Renal cortex interstitium (tissue), 11 donors: ENCODE measurements at regions not wholly inside any gene's neighbourhood (a gene's known extent, or its start where the extent isn't known, plus 50 kb on each side); places are given as distances from the start of the nearest gene placed in this dataset.

Experiments
- DNase-seq, 11 donors: peaks; one replicate each; pipeline ENCODE4 v3.0.0-alpha.2; 2013; ENCODE audit warnings: low read depth in 9 of 11, low spot score in 4 of 11; ENCODE audit errors: extremely low read depth in 1 of 11

DNA sequence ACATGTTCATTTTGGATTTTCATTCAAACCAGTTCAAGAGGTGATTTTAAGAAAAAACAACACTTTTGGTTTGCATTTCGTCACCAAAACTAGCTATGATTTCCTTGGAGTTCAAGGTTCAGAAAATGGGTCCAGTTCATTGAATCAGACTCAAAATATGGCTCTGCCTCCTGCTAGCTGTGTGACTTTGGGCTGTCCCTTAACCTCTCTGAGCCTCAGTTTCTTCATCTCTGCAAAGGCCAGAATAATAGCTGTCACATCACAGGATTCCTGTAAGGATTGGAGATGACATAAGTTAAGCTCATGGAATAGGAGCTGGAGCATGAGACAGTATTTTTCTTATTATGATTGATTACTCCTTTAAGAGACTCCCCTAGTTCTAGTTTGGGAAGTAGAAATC lies 147.8 kb upstream of the SMIM23 start:
- no peak for DNase-seq

- no peak for DNase-seq
Measured at GRCh38 chr5:171639205-171639621, 146.4 kb upstream of the SMIM23 start.

DNA sequence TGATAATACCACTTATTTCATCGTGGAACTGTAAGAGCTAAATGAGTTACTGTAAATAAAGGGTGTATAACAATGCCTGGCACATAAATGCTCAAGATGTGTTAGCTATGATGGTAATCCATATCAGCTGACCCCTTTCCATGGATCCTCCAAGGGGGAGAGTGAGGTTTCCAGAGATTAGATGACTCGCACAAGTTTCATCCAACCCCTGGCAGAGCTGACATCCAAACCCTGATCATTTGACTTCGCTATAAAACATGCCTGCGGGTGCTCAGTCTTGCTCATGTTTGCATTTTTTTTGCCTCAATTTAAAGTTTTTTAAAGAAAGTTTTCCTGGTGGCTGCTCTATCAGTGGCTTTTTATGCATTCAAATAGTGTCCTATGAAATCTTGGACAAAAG lies 145.7 kb upstream of the SMIM23 start:
- DNase-seq = no peak

DNA sequence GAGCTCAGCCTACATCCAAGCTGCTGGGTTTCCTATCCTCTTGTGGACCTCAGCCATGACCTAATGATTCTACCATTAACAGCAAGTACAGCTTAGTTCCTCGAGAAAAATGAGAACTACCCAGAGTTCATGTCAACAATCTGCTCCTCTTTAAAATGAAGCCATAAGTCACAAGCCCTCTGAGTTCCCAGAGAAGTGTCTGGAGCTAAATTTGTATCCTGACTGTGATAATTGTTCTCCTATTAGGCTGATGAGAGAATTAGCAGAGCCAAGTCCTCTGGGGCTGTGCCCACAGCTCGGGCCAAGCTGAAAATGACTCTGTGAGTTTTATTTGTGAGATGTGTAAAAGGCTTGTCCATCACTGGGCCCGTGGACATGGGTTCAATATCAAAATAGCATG lies 145.1 kb upstream of the SMIM23 start:
- no peak for DNase-seq

- no peak for DNase-seq
Measured at GRCh38 chr5:171641891-171642290, 143.7 kb upstream of the SMIM23 start.

- DNase-seq = no peak
Measured at GRCh38 chr5:171642894-171643293, 142.7 kb upstream of the SMIM23 start.

DNA sequence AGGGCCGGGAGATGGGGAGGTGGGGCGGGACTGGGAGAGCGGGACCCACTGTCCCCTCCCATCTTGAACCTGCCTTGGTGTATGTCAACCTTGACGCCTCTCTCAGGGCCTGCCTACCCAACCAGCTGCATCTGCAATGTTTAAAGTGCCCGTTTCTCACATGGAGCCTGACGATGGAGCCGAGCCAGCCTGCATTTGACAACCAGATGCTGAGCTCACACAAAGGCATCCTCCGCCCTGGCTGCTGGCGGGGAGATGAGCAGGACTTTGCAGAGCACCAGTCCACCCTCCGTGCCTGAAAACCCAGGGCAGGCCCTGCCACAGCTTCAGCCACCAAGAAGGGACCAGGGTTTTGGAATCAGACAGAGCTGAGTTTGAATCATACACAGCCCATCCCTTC lies 141.1 kb upstream of the SMIM23 start:
- DNase-seq = no peak

DNA sequence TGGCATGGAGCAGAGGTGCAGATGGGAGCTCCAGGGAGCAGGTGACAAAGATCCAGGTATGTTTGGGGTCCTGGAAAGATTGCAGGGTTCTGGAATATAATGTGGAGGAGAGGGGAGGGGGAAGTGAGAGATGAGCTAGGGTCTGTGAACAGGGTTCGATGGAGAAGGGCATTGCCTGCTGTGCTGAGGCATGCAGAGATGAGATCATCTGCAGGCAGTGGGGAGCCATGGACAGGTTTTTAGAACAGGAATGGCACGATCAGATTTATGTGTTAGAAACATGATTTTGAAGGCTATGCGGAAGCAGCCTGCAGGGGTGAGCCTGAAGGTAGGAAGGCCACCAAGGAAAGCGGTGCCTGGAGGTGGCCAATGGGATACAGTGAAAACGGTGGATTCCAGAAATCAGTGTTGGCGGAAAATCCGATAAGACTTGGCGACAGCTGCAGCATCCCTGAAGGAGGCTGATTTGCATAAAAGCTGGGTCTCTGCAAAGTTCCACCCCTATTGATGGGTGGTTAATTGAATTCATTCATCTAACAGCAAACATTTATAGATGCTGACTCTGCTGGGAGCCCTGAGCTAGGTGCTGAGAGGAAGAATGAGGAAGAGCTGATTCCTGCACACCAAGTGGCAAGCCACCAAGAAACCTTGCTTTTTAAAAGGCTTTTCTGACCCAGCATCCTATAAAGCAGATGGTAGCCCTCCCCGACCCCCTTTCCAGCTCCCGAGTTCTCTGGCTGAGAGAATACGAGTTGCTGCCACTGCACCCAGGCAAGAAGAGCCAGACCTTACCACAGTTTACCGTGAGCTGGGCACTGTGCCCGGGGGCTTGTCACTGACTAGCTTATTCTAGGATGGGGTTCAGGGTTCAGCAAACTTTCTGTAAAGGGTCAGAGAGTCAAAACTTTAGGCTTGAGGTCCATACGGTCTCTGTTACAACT lies 139.2 kb upstream of the SMIM23 start:
- DNase-seq = no peak

- DNase-seq = no peak
Measured at GRCh38 chr5:171647043-171647903, 138.3 kb upstream of the SMIM23 start.

GRCh38 chr5:171647904-171648260 lies 137.7 kb upstream of the SMIM23 start:
- no peak for DNase-seq

- DNase-seq = no peak
Measured at GRCh38 chr5:171648279-171649074, 137.1 kb upstream of the SMIM23 start.

GRCh38 chr5:171649075-171649401 lies 136.6 kb upstream of the SMIM23 start:
- no peak for DNase-seq

DNA sequence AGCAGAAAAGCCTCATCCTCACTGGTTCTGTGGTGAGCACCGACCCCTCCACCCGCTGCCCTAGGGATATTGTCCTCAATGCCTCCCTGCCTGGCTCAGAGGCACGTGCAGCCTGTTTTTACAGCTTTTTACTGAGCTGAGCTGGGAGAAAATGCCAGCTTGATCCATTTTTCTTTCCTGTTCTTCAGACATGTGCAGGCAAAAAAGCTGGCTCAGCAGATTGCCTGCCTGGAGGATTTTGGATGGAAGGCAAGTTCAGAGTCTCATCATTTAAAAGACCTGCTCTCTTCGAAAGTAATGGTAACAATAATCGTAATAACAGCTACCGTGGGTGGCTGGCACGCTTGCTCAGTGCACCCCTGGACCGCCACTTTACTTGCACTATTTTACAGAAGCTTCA lies 135.0 kb upstream of the SMIM23 start:
- no peak for DNase-seq

DNA sequence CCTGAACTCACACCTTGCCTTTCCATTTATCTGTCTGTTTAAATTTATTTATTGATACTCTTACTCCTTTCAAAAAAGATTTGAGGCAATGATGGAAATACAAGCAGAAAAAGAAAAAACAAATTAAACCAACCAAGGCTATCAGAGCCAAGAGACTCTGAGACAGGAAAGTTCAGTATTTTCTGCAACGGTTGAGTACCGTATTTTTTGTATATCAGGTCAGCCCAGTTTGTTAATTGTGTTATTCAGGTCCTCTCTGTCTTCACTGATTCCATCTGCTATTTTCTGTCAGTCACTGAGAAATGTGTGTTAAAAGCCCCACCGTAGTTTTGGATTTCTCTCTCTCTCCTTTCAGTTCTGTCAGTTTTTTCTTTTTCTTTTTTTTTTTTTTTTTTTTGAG lies 134.5 kb upstream of the SMIM23 start:
- DNase-seq = no peak

DNA sequence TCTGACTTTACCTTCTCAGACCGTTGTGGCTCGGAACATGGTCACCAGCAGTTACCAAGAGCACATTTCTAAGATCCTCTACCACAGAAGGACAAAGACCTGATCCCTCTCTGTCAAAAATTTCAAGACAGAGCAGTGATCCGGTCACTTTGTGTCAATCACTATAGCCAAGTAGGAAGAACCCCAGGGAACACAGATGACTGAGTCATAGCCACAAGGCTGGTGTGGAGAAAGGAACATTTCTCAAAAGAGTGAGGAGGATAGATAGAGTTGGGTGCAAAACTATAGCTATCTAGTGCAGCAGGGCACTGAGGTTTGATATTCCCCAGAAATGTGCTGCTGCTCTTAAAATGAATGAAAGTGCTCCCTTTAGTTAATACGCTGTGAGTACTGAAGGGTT lies 130.7 kb upstream of the SMIM23 start:
- no peak for DNase-seq

GRCh38 chr5:171657473-171657872 lies 128.1 kb upstream of the SMIM23 start:
- no peak for DNase-seq

DNA sequence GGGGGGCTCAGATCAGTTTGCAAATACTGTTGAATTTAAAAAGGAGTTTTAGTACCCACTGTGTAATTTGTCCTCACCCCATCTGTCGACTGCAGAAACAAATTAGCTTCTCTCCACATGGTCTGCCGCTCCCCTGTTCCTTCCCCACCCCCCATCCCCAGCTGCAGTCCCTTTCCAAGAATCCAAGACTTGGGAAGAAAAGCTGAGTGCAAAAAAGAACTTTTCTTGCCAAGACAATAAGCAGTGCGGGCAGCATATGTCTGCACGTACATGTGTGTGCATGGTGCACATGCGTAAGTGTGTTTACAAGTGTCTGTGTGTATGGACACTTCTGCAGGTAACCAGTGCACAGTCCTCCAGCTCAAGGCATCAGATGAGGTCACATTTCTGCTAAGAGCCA lies 125.7 kb upstream of the SMIM23 start:
- no peak for DNase-seq

- no peak for DNase-seq
Measured at GRCh38 chr5:171660434-171660833, 125.2 kb upstream of the SMIM23 start.

GRCh38 chr5:171661143-171661542 lies 124.5 kb upstream of the SMIM23 start:
- DNase-seq = no peak
